K562 (cell line): ENCODE measurements at regions not wholly inside any gene's neighbourhood (a gene's known extent, or its start where the extent isn't known, plus 50 kb on each side); places are given as distances from the start of the nearest gene placed in this dataset.

Source experiments
- ATAC-seq: fragments of 200-7000 bp; cut with Tn5 transposase; 3 replicates; pipeline ENCODE4 v1.9.1; 2020; ENCODE audit warnings: moderate library complexity
- BruUV-seq: library from RNA; stranded (reverse); fragments of 400-500 nt; replicated peaks from 2 replicates; lab custom pipeline; 2021; lab: Mats Ljungman, UMichigan
- CTCF ChIA-PET: fragments of 300-600 bp; formaldehyde crosslinking; extraction: SDS; loops from one replicate; lab custom pipeline; 2021; ENCODE audit warnings: low intra/inter-chr PET ratio; lab: Yijun Ruan, JAX
- POLR2A ChIA-PET: fragments of 300-600, 350-650 bp; sonication (Branson Sonifier 250); formaldehyde crosslinking; extraction: SDS; loops from one replicate; lab custom pipeline; 2021; ENCODE audit warnings: antibody characterized with exemption, inconsistent platforms; lab: Yijun Ruan, JAX
- DNase-seq, 4 experiments: peaks; one replicate each; pipeline versions ENCODE4 v3.0.0 to v3.0.0-alpha.2; 2011 to 2018; ENCODE audit warnings: low spot score in 3 of 4, mixed read lengths in 3 of 4; ENCODE audit errors: extremely low read depth in 1 of 4
- FAIRE-seq: peaks from 2 replicates; lab custom pipeline; 2011; peaks lifted over from hg19 to GRCh38; lab: Jason Lieb, UNC
- H2AFZ ChIP-seq: 2 replicates; pipeline ENCODE4 v1.6.0; 2011; ENCODE audit warnings: low read depth, low read length, control low read depth, inconsistent platforms
- H3K27ac ChIP-seq: fragments of 200-600 bp; 3 replicates; pipeline ENCODE4 v1.8.0; 2011; ENCODE audit warnings: low read depth, mild to moderate bottlenecking, control low read depth, inconsistent platforms, low read length, moderate library complexity, mixed read lengths; ENCODE audit errors: extremely low read depth
- H3K27me3 ChIP-seq, 2 experiments: fragments of 300-600 bp in 1 of 2; 2 replicates in 1 of 2; 3 replicates in 1 of 2; pipeline versions ENCODE4 v1.6.0 to v1.8.0; 2011; ENCODE audit warnings: inconsistent platforms in 2 of 2, low read length in 2 of 2, mild to moderate bottlenecking in 1 of 2, mixed read lengths in 1 of 2, moderate library complexity in 1 of 2; ENCODE audit not compliant: control insufficient read depth in 2 of 2, insufficient read depth in 2 of 2
- H3K36me3 ChIP-seq: fragments of 300-600 bp; 3 replicates; pipeline ENCODE4 v1.8.0; 2011; ENCODE audit warnings: mild to moderate bottlenecking, low read length, inconsistent platforms; ENCODE audit not compliant: control insufficient read depth, insufficient read depth
- H3K4me1 ChIP-seq, 2 experiments: fragments of 200-600 bp in 1 of 2; replicated peaks in 1 of 2; 2 replicates in 1 of 2; 3 replicates in 1 of 2; pipeline versions ENCODE4 v1.5.1 to v1.8.0; 2011; ENCODE audit warnings: inconsistent platforms in 2 of 2, low read length in 2 of 2, mild to moderate bottlenecking in 1 of 2, mixed read lengths in 1 of 2, moderate library complexity in 1 of 2; ENCODE audit not compliant: control insufficient read depth in 2 of 2, insufficient read depth in 2 of 2
- H3K4me2 ChIP-seq: 2 replicates; pipeline ENCODE4 v1.6.1; 2011; ENCODE audit warnings: low read length, control low read depth, inconsistent platforms, mixed read lengths; ENCODE audit not compliant: insufficient read depth
- H3K4me3 ChIP-seq: fragments of 200-600 bp; sonication (generic), shearing (Covaris generic); 2 replicates; pipeline ENCODE4 v1.5.1; 2016; ENCODE audit warnings: control low read depth, inconsistent platforms
- H3K79me2 ChIP-seq: fragments of 200-600 bp; 3 replicates; pipeline ENCODE4 v1.8.0; 2011; ENCODE audit warnings: low read length, inconsistent platforms; ENCODE audit not compliant: control insufficient read depth, insufficient read depth
- H3K9ac ChIP-seq, 2 experiments: 2 replicates each; pipeline versions ENCODE4 v1.6.0 to v1.6.1; 2011; ENCODE audit warnings: low read depth in 2 of 2, low read length in 2 of 2, control low read depth in 1 of 2, inconsistent platforms in 1 of 2, mild to moderate bottlenecking in 1 of 2, mixed read lengths in 1 of 2; ENCODE audit not compliant: insufficient read depth in 1 of 2
- H3K9me1 ChIP-seq: one replicate; pipeline ENCODE4 v1.6.0; 2011; ENCODE audit warnings: inconsistent platforms, mild to moderate bottlenecking, low read length, moderate library complexity; ENCODE audit not compliant: control insufficient read depth, insufficient read depth
- H3K9me3 ChIP-seq: replicated peaks from 2 replicates; pipeline ENCODE4 v1.5.1; 2011; ENCODE audit warnings: low read depth, low read length, inconsistent platforms; ENCODE audit not compliant: control insufficient read depth, insufficient read depth
- H4K20me1 ChIP-seq: replicated peaks from 2 replicates; pipeline ENCODE4 v1.6.1; 2011; ENCODE audit warnings: low read length, inconsistent platforms, mixed read lengths; ENCODE audit not compliant: control insufficient read depth, insufficient read depth
- FIP1L1 ChIP-seq: fragments of 200-400 bp; formaldehyde crosslinking; IDR thresholded peaks from 2 replicates; pipeline ENCODE4 v1.6.1; 2018; ENCODE audit warnings: mild to moderate bottlenecking, low read depth, low read length; ENCODE audit not compliant: poor library complexity, severe bottlenecking
- NR3C1 ChIP-seq: sonication (generic); formaldehyde crosslinking; IDR thresholded peaks from 2 replicates; pipeline ENCODE4 v1.8.1; 2022; ENCODE audit warnings: missing genetic modification reagents
- PHB ChIP-seq: fragments of 250-450 bp; sonication (Bioruptor Pico); IDR thresholded peaks from 2 replicates; pipeline ENCODE4 v1.5.0; 2021
- PHF21A ChIP-seq: fragments of 450-650 bp; IDR thresholded peaks from 2 replicates; pipeline ENCODE4 v1.6.1; 2017; ENCODE audit warnings: low read depth, borderline replicate concordance
- TCF3 ChIP-seq: sonication (generic); formaldehyde crosslinking; IDR thresholded peaks from 2 replicates; pipeline ENCODE4 v1.4.0; 2020; ENCODE audit warnings: mild to moderate bottlenecking, missing genetic modification reagents
- U2AF2 ChIP-seq: fragments of 200-400 bp; formaldehyde crosslinking; optimal IDR thresholded peaks from 2 replicates; pipeline ENCODE3; 2017; ENCODE audit warnings: low read depth, mild to moderate bottlenecking, low read length
- ZFX ChIP-seq: sonication (generic); formaldehyde crosslinking; IDR thresholded peaks from 2 replicates; pipeline ENCODE4 v1.8.0; 2022; ENCODE audit warnings: mild to moderate bottlenecking, missing genetic modification reagents, moderate library complexity
- ZNF121 ChIP-seq: sonication (generic); formaldehyde crosslinking; conservative IDR thresholded peaks from 2 replicates; pipeline ENCODE4 v1.8.0; 2022; ENCODE audit warnings: missing genetic modification reagents
- ZNF316 ChIP-seq: fragments of 450-650 bp; IDR thresholded peaks from 2 replicates; pipeline ENCODE4 v1.6.1; 2016
- WGBS: fragments of 100-300 bp; shearing (Covaris generic); methylation state at CpG from one replicate; pipeline ENCODE4 v1.1.6; 2016; ENCODE audit warnings: low coverage, mixed read lengths; ENCODE audit not compliant: insufficient coverage; ENCODE audit errors: missing lambda C conversion rate; 5-methylcytosine and 5-hydroxymethylcytosine counted together
- in situ Hi-C: fragments of 300-500 bp; cut with MboI; formaldehyde crosslinking; loops from 4 replicates; pipeline ENCODE4 v1.15.0; 2018; ENCODE audit warnings: inconsistent platforms, mixed read lengths
- intact Hi-C: fragments of 100-400 bp; cut with micrococcal nuclease; formaldehyde crosslinking; loops from 2 replicates; pipeline ENCODE4 v1.14.2; 2022
- TF ChIP-seq, protein P1 (sequence below): IDR thresholded peaks from 2 replicates; pipeline ENCODE4 v1.6.1; 2016; ENCODE audit warnings: missing genetic modification characterization, missing compliant biosample characterization
- TF ChIP-seq, protein P2 (sequence below): sonication (generic); formaldehyde crosslinking; IDR thresholded peaks from 2 replicates; pipeline ENCODE4 v1.8.0; 2022; ENCODE audit warnings: missing genetic modification reagents, mild to moderate bottlenecking, borderline replicate concordance
- TF ChIP-seq, protein P3 (sequence below): fragments of 250-450 bp; sonication (Bioruptor Pico); IDR thresholded peaks from 2 replicates; pipeline ENCODE4 v1.5.1; 2021; ENCODE audit warnings: mild to moderate bottlenecking

DNA sequence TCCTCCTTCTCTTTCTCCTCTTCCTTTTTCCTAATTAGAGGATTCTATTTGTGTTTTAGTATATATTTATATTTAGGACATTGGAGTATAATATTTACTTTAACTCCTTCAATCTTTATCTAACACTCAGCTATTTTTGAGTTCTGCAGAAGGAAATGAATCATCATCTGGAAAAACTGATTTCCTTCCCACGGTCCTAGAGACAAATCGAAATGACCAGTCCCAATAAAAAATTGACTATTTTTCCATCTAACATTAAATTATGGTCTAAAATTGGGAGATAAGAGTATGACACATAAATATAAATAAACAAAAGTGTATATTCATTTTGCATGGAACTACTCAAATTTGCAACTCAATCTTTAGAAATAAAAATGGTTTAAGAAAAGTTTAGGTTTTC, 167.4 kb downstream of the TMTC3 start:
- no peaks in the 10 kb centered on the region for H3K27me3 ChIP-seq
- FAIRE-seq: no peak
- H3K9me1 ChIP-seq: no peaks in the 10 kb centered on the region
- in situ Hi-C loops: no loop called here
- TF ChIP-seq, protein P1, sequence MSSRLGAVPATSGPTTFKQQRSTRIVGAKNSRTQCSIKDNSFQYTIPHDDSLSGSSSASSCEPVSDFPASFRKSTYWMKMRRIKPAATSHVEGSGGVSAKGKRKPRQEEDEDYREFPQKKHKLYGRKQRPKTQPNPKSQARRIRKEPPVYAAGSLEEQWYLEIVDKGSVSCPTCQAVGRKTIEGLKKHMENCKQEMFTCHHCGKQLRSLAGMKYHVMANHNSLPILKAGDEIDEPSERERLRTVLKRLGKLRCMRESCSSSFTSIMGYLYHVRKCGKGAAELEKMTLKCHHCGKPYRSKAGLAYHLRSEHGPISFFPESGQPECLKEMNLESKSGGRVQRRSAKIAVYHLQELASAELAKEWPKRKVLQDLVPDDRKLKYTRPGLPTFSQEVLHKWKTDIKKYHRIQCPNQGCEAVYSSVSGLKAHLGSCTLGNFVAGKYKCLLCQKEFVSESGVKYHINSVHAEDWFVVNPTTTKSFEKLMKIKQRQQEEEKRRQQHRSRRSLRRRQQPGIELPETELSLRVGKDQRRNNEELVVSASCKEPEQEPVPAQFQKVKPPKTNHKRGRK (tag): 0 out of 2 replicates have a peak, but pooled peaks have one; percentile 24
- TF ChIP-seq PHB (CRISPR knock-in tag) (no peak), ZNF316 (0 out of 2 replicates have a peak, but pooled peaks have one; percentile 3)
- H3K9me3 ChIP-seq: no peaks in the 10 kb centered on the region; the same call in 1 of the 2 replicates
- H2AFZ ChIP-seq: no peak overlapping the region
- intact Hi-C loops: no loop called here
- H4K20me1 ChIP-seq: no peaks in the 10 kb centered on the region
- 0% methylated on average over 2 of the region's 2 CpGs for WGBS
- ChIA-PET POLR2A (no interaction called here), CTCF (no interaction called here)
- H3K4me2 ChIP-seq: no peak overlapping the region
- no peaks in the 10 kb centered on the region for H3K36me3 ChIP-seq
- no TSS peak for BruUV-seq
- DNase-seq: no peak
- ATAC-seq: no peak
- no peaks in the 10 kb centered on the region for H3K79me2 ChIP-seq
- no peaks in the 10 kb centered on the region; a peak in 3 of 5 replicates for H3K4me1 ChIP-seq
- no peak overlapping the region for H3K4me3 ChIP-seq
- H3K9ac ChIP-seq: no peak overlapping the region
- no peak overlapping the region for H3K27ac ChIP-seq

DNA sequence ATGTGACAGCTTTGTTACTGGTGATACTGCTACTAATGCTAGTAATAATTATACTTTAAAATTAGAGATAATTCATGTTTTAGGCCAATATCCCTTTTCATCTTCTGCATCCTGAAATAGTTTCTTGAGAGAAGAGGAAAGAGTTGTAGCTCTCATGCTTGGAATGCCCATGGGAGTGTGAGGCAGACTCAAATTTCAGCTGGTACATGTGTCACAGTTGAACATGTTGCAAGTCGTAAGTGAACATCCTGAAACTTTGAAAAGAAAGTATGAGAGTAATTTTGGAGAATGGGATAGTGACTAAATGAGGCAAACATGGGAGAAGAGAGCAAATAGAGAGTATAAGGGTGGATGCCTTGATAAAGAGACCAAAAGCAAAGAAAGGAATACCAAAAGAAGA, 168.0 kb downstream of the TMTC3 start:
- CTCF ChIA-PET: no interaction called here
- POLR2A ChIA-PET: no interaction called here
- WGBS: 9% methylated on average over 1 of the region's 1 CpG
- Histone ChIP-seq H3K36me3 (no peaks in the 10 kb centered on the region), H3K4me1 (no peaks in the 10 kb centered on the region; a peak in 3 of 5 replicates), H3K9me1 (no peaks in the 10 kb centered on the region), H3K4me3 (no peak overlapping the region), H3K27me3 (no peaks in the 10 kb centered on the region), H3K4me2 (no peak overlapping the region), H4K20me1 (no peaks in the 10 kb centered on the region), H3K79me2 (no peaks in the 10 kb centered on the region), H2AFZ (no peak overlapping the region), H3K9ac (no peak overlapping the region), H3K27ac (no peak overlapping the region), H3K9me3 (no peaks in the 10 kb centered on the region; the same call in 1 of the 2 replicates)
- ATAC-seq: no peak
- DNase-seq: no peak
- FAIRE-seq: no peak
- BruUV-seq: no TSS peak
- in situ Hi-C loops (no loop called here), intact Hi-C loops (no loop called here)
- TF ChIP-seq NR3C1 (CRISPR knock-in tag) (no peak), FIP1L1 (no peak), ZFX (CRISPR knock-in tag) (no peak), TCF3 (no peak), ZNF121 (no peak), PHF21A (no peak), U2AF2 (no peak)
- TF ChIP-seq, protein P2, sequence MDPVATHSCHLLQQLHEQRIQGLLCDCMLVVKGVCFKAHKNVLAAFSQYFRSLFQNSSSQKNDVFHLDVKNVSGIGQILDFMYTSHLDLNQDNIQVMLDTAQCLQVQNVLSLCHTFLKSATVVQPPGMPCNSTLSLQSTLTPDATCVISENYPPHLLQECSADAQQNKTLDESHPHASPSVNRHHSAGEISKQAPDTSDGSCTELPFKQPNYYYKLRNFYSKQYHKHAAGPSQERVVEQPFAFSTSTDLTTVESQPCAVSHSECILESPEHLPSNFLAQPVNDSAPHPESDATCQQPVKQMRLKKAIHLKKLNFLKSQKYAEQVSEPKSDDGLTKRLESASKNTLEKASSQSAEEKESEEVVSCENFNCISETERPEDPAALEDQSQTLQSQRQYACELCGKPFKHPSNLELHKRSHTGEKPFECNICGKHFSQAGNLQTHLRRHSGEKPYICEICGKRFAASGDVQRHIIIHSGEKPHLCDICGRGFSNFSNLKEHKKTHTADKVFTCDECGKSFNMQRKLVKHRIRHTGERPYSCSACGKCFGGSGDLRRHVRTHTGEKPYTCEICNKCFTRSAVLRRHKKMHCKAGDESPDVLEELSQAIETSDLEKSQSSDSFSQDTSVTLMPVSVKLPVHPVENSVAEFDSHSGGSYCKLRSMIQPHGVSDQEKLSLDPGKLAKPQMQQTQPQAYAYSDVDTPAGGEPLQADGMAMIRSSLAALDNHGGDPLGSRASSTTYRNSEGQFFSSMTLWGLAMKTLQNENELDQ (CRISPR knock-in tag): no peak
- TF ChIP-seq, protein P3, sequence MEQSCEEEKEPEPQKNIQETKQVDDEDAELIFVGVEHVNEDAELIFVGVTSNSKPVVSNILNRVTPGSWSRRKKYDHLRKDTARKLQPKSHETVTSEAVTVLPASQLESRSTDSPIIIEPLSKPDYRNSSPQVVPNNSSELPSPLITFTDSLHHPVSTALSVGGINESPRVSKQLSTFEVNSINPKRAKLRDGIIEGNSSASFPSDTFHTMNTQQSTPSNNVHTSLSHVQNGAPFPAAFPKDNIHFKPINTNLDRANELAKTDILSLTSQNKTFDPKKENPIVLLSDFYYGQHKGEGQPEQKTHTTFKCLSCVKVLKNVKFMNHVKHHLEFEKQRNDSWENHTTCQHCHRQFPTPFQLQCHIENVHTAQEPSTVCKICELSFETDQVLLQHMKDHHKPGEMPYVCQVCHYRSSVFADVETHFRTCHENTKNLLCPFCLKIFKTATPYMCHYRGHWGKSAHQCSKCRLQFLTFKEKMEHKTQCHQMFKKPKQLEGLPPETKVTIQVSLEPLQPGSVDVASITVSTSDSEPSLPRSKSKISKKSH: no peak
